Panc1 (cell line): ENCODE measurements at regions not wholly inside any gene's neighbourhood (a gene's known extent, or its start where the extent isn't known, plus 50 kb on each side); places are given as distances from the start of the nearest gene placed in this dataset.

Source experiments
- ATAC-seq: fragments of 200-7000 bp; cut with Tn5 transposase; 2 replicates; pipeline ENCODE4 v1.9.1; 2020; ENCODE audit warnings: mild to moderate bottlenecking, moderate library complexity
- BruUV-seq: library from RNA; stranded (reverse); fragments of 400-500 nt; replicated peaks from 2 replicates; lab custom pipeline; 2021; lab: Mats Ljungman, UMichigan
- CTCF ChIA-PET: fragments of 300-600 bp; sonication (Branson Sonifier 250); formaldehyde crosslinking; loops from one replicate; lab custom pipeline; 2022; ENCODE audit warnings: antibody characterized with exemption; lab: Charles Lee
- POLR2A ChIA-PET: fragments of 300-600 bp; sonication (Branson Sonifier 250); formaldehyde crosslinking; loops from one replicate; lab custom pipeline; 2022; ENCODE audit warnings: antibody characterized with exemption; lab: Charles Lee
- DNase-seq: peaks from one replicate; pipeline ENCODE4 v3.0.0-alpha.2; 2010; ENCODE audit warnings: low read depth, low spot score
- H3K27ac ChIP-seq: 2 replicates; pipeline ENCODE4 v1.5.1; 2011; ENCODE audit warnings: mild to moderate bottlenecking, low read length, inconsistent platforms
- H3K27me3 ChIP-seq: fragments of 200-500 bp; sonication (Bioruptor generic); 2 replicates; pipeline ENCODE4 v1.6.0; 2014; ENCODE audit warnings: low read length, inconsistent platforms; ENCODE audit not compliant: control insufficient read depth, insufficient read depth
- H3K36me3 ChIP-seq: fragments of 200-500 bp; sonication (Bioruptor generic); 2 replicates; pipeline ENCODE4 v1.5.1; 2014; ENCODE audit warnings: inconsistent platforms, mild to moderate bottlenecking, low read length, moderate library complexity; ENCODE audit not compliant: control insufficient read depth, insufficient read depth
- H3K4me1 ChIP-seq: 2 replicates; pipeline ENCODE4 v1.5.1; 2011; ENCODE audit warnings: inconsistent platforms, mild to moderate bottlenecking, low read length, moderate library complexity; ENCODE audit not compliant: control insufficient read depth, insufficient read depth
- H3K4me3 ChIP-seq, 2 experiments: 2 replicates each; pipeline ENCODE4 v1.5.1; 2011 to 2012; ENCODE audit warnings: low read depth in 2 of 2, low read length in 2 of 2, mild to moderate bottlenecking in 2 of 2, inconsistent platforms in 1 of 2, moderate library complexity in 1 of 2
- H3K9me3 ChIP-seq: fragments of 200-500 bp; sonication (Bioruptor generic); 2 replicates; pipeline ENCODE4 v1.5.1; 2014; ENCODE audit warnings: low read depth, mild to moderate bottlenecking, inconsistent platforms, low read length, moderate library complexity; ENCODE audit not compliant: control insufficient read depth, insufficient read depth
- CTCF ChIP-seq: fragments of 450-650 bp; IDR thresholded peaks from 2 replicates; pipeline ENCODE4 v1.5.1; 2017; ENCODE audit warnings: mild to moderate bottlenecking
- POLR2AphosphoS5 ChIP-seq: IDR thresholded peaks from 2 replicates; pipeline ENCODE4 v1.6.1; 2012; ENCODE audit warnings: mild to moderate bottlenecking, low read depth, low read length, moderate library complexity
- REST ChIP-seq, 2 experiments: IDR thresholded peaks; 2 replicates each; pipeline ENCODE4 v1.6.1; 2011 to 2012; ENCODE audit warnings: low read depth in 2 of 2, control low read depth in 1 of 2, low read length in 1 of 2, mild to moderate bottlenecking in 1 of 2, moderate library complexity in 1 of 2; ENCODE audit not compliant: insufficient read depth in 1 of 2
- SIN3A ChIP-seq: IDR thresholded peaks from 2 replicates; pipeline ENCODE4 v1.6.1; 2012; ENCODE audit warnings: low read depth, mild to moderate bottlenecking, low read length, moderate library complexity, borderline replicate concordance; ENCODE audit not compliant: insufficient read depth
- TCF7L2 ChIP-seq: IDR thresholded peaks from 2 replicates; pipeline ENCODE4 v1.6.1; 2011; ENCODE audit warnings: mild to moderate bottlenecking, low read depth, low read length, inconsistent platforms
- in situ Hi-C: cut with HindIII; loops from 2 replicates; pipeline ENCODE4 v1.10.0; 2016; ENCODE audit warnings: low sequenced_read_pairs, low pct_unique_long_range_greater_than_20kb
- intact Hi-C: fragments of 100-400 bp; cut with micrococcal nuclease; formaldehyde crosslinking; loops from one replicate; pipeline ENCODE4 v1.10.0; 2022; ENCODE audit not compliant: unreplicated experiment

DNA sequence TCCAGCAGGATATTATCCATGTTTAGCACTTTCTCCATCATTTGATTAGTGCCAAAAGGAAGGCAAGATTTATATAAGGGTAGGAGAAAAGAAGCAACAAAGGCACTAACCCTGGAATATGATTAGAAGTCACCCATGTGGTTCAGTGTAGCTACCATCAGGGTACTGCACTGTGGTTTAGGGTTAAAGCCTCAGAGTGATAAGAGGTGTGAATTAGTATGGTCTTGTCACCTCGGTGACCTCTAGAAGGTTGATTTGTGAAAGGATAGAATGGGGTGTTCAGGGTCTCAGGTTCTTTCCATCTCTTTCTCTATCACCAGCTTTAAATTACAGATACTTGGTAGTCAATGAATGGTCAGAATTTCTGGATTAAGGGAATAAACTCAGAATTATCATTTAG lies 103.0 kb upstream of the TMTC2 start:
- Histone ChIP-seq H3K4me3 (no peak overlapping the region), H3K4me1 (no peaks in the 10 kb centered on the region), H3K9me3 (no peaks in the 10 kb centered on the region; the same call in 1 of the 2 replicates), H3K27ac (no peak overlapping the region), H3K36me3 (no peaks in the 10 kb centered on the region), H3K27me3 (no peaks in the 10 kb centered on the region)
- BruUV-seq, result no TSS peak
- intact Hi-C loops, result no loop called here
- in situ Hi-C loops, result no loop called here
- CTCF ChIA-PET, result no interaction called here
- POLR2A ChIA-PET, result no interaction called here
- TF ChIP-seq TCF7L2, result no peak
- no peak for TF ChIP-seq CTCF
- no peak for TF ChIP-seq SIN3A
- no peak for TF ChIP-seq POLR2AphosphoS5
- TF ChIP-seq REST (IDR thresholded peaks at IDR 0.05; ENCODE audit: insufficient read depth in 1 of 2, low read depth in 2 of 2, low read length in 1 of 2), result no peak
- DNase-seq (no peak), ATAC-seq (no peak)

DNA sequence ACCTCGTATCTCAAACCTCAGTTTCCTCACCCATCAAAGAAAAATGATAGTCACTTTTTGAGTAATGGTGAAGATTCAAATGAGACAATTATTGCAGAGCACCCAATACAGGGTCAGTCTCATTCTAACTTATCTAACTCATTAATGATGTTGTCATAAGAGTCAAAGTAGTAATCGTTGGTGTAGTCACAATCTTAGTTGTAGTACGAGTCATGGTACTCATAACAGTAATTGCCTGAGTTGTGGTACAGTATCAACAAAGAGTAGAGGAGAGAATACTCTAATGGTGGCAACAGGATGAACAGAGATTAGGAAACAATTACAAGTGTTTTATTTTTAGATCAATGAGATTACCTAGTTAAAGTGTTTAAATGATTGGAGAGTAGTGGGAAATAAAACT lies 93.6 kb upstream of the TMTC2 start:
- DNase-seq, result no peak
- Histone ChIP-seq H3K36me3 (no peaks in the 10 kb centered on the region), H3K4me1 (no peaks in the 10 kb centered on the region), H3K27ac (no peak overlapping the region), H3K9me3 (no peaks in the 10 kb centered on the region), H3K27me3 (no peaks in the 10 kb centered on the region), H3K4me3 (no peak overlapping the region)
- ATAC-seq, result no peak
- CTCF ChIA-PET, result no interaction called here
- no peak for TF ChIP-seq TCF7L2
- intact Hi-C loops (no loop called here), in situ Hi-C loops (no loop called here)
- BruUV-seq, result no TSS peak
- POLR2A ChIA-PET, result no interaction called here

DNA sequence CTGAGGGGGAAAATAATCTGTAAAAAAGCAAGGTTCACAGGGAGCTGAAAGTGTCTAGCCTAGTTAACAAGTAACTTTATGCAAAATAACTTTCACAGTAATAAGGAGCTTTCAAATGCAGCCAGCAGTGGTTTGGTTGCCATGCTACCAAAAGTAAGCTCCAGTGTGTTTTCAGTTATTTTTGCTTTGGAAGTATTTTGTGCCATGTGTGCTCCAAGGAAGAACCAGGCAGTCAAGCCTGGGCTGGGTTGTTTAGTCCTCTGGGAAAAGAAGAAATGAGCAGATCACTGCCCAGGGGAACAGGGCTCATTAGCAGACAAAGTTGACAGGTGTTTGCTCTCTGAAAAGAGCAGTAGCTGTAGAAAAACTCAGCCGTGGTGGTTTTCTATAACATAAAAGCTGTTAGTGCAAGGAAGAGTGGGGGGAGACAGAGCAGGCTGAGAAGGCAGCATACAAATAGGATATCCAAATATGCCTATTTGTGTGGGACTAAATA lies 92.8 kb upstream of the TMTC2 start:
- CTCF ChIA-PET, result no interaction called here
- BruUV-seq, result no TSS peak
- TF ChIP-seq REST (IDR thresholded peaks at IDR 0.05; ENCODE audit: insufficient read depth in 1 of 2, low read depth in 2 of 2, low read length in 1 of 2) (no peak), CTCF (no peak), TCF7L2 (no peak), POLR2AphosphoS5 (no peak), SIN3A (no peak)

More for the DNA sequence above, 92.8 kb upstream of the TMTC2 start:
- in situ Hi-C loops (no loop called here), intact Hi-C loops (no loop called here)
- Histone ChIP-seq H3K4me1 (no peaks in the 10 kb centered on the region), H3K36me3 (no peaks in the 10 kb centered on the region), H3K4me3 (no peak overlapping the region), H3K27me3 (no peaks in the 10 kb centered on the region), H3K9me3 (no peaks in the 10 kb centered on the region), H3K27ac (no peak overlapping the region)
- ATAC-seq (no peak), DNase-seq (no peak)
- POLR2A ChIA-PET, result no interaction called here
